ENCODE measurements at regions not wholly inside any gene's neighbourhood (a gene's known extent, or its start where the extent isn't known, plus 50 kb on each side); places are given as distances from the start of the nearest gene placed in this dataset.

DNA sequence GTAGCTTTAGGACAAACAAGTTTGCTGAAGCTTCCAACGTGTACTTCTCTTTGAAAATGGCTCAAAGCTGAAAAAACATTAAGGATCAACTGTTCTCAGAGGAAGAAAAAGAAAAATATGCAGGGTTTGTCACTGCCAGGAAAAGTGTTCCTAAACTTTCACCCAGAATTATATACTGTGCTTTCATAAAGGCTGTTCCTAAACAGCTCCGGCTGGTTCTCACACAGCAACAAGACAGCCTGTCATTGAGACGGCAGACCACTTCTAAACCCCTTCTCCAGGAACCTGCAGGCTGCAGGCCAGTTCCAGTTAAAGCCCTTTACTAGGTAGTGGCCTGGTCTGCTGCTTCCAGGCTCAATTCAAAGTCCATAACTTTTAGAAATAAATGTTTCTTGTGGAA lies 97.4 kb upstream of the SOX4 start:
- Histone ChIP-seq H2AFZ (ENCODE audit: insufficient read depth, low read length, poor library complexity) (no peak overlapping the region), H2AK5ac (ENCODE audit: low read length) (no peak overlapping the region), H2BK12ac (ENCODE audit: low read length) (no peak overlapping the region), H3K14ac (ENCODE audit: low read length) (no peak overlapping the region), H4K8ac (ENCODE audit: low read depth, low read length) (no peak overlapping the region), H3K4me3 (ENCODE audit: low read depth, low read length) (no peak overlapping the region), H4K91ac (ENCODE audit: low read depth, low read length) (no peak overlapping the region), H2BK120ac (ENCODE audit: insufficient read depth, low read length, poor library complexity) (no peak overlapping the region), H3K36me3 (ENCODE audit: control insufficient read depth in 1 of 2, insufficient read depth in 2 of 2, low read length in 2 of 2) (no peaks in the 10 kb centered on the region), H3K79me2 (ENCODE audit: control insufficient read depth, insufficient read depth, low read length, poor library complexity) (no peaks in the 10 kb centered on the region), H3K4me1 (ENCODE audit: control insufficient read depth in 1 of 2, insufficient read depth in 2 of 2, low read length in 2 of 2) (no peaks in the 10 kb centered on the region), H2BK5ac (ENCODE audit: low read depth, low read length, poor library complexity) (no peak overlapping the region), H3K27me3 (ENCODE audit: insufficient read depth, low read length) (no peaks in the 10 kb centered on the region), H3K4me2 (ENCODE audit: low read length) (no peak overlapping the region), H3K9me3 (ENCODE audit: insufficient read depth, low read depth, low read length) (peaks cover 3% of the 10 kb centered on the region), H3K27ac (ENCODE audit: low read depth, low read length) (no peak overlapping the region), H4K12ac (ENCODE audit: low read depth, low read length) (no peak overlapping the region), H3K4ac (ENCODE audit: low read depth, low read length) (no peak overlapping the region), H3K79me1 (ENCODE audit: low read length) (no peaks in the 10 kb centered on the region), H3K23ac (ENCODE audit: low read length) (no peak overlapping the region), H3K9ac (ENCODE audit: low read length) (no peak overlapping the region), H3K18ac (ENCODE audit: low read length) (no peak overlapping the region)
- no peak for DNase-seq
- WGBS (ENCODE audit: extremely low coverage, insufficient coverage, insufficient read length): no CpG with 5 or more reads among the region's 3 CpGs

DNA sequence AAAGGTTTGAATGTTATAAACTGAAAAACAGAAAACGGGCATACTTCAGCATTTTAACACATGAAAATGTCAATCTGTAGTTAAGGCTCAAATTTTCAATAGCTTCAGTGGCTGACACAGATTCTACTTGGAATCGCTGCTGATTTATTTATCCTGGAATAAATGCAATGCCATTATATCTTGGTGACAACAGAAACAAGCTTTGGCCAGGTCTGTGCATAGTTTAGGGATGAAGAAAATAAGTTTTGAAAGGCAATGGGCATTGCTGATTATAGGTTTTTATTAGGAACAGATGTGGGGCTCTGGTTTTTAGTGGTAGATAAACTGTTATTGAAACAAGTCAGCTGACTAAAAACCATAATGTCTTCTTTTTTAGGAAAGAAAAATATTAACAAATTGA lies 96.8 kb upstream of the SOX4 start:
- Histone ChIP-seq H3K27me3 (ENCODE audit: insufficient read depth, low read length) (no peaks in the 10 kb centered on the region), H3K27ac (ENCODE audit: low read depth, low read length) (no peak overlapping the region), H3K9ac (ENCODE audit: low read length) (no peak overlapping the region), H2AFZ (ENCODE audit: insufficient read depth, low read length, poor library complexity) (no peak overlapping the region), H2BK120ac (ENCODE audit: insufficient read depth, low read length, poor library complexity) (no peak overlapping the region), H3K18ac (ENCODE audit: low read length) (no peak overlapping the region), H4K8ac (ENCODE audit: low read depth, low read length) (no peak overlapping the region), H4K12ac (ENCODE audit: low read depth, low read length) (no peak overlapping the region), H3K14ac (ENCODE audit: low read length) (no peak overlapping the region), H3K4me1 (ENCODE audit: control insufficient read depth in 1 of 2, insufficient read depth in 2 of 2, low read length in 2 of 2) (no peaks in the 10 kb centered on the region), H3K79me2 (ENCODE audit: control insufficient read depth, insufficient read depth, low read length, poor library complexity) (no peaks in the 10 kb centered on the region), H3K9me3 (ENCODE audit: insufficient read depth, low read depth, low read length) (peaks cover 3% of the 10 kb centered on the region), H3K4me2 (ENCODE audit: low read length) (no peak overlapping the region), H3K4ac (ENCODE audit: low read depth, low read length) (no peak overlapping the region), H3K4me3 (ENCODE audit: low read depth, low read length) (no peak overlapping the region), H2BK5ac (ENCODE audit: low read depth, low read length, poor library complexity) (no peak overlapping the region), H3K23ac (ENCODE audit: low read length) (no peak overlapping the region), H4K91ac (ENCODE audit: low read depth, low read length) (no peak overlapping the region), H2AK5ac (ENCODE audit: low read length) (no peak overlapping the region), H3K79me1 (ENCODE audit: low read length) (no peaks in the 10 kb centered on the region), H3K36me3 (ENCODE audit: control insufficient read depth in 1 of 2, insufficient read depth in 2 of 2, low read length in 2 of 2) (no peaks in the 10 kb centered on the region), H2BK12ac (ENCODE audit: low read length) (no peak overlapping the region)
- no peak for DNase-seq
- no CpG with 5 or more reads among the region's 2 CpGs for WGBS (ENCODE audit: extremely low coverage, insufficient coverage, insufficient read length)

DNA sequence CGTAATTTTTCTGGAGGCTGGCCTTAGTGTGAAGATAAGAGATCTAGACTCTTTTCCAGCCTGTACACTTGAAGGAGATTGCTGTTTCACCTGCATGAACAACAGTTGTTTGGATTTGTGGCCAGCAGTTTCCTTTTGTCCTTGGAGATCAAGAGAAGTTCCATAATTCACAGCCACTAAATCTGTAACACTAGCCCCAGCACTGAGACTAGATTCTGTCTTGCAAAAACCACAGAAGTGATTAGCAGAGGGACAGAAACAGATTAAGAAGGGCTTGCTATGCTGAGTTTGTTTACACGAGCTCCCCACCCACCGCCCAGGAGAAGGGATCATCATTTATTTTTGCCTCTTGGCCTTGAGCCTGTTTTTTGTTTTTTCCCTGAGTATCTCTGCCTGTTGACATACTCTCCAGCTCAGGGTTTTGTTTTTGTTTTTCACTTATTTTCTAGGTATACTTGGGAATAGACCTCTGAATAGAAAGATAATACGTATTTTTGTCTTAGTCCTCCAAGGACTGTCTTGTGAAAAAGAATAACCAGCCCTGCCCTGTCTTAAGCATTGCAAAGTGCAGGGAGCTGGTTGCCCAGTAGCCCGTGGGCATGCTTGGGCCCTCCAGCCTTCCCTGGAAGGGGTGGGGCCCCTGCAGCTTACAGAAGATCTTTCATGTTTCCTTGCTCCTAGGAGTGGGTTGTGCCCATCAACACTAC lies 93.1 kb upstream of the SOX4 start:
- no peaks in the 10 kb centered on the region for H3K79me1 ChIP-seq (ENCODE audit: low read length)
- no peak overlapping the region for H2BK12ac ChIP-seq (ENCODE audit: low read length)
- H3K9ac ChIP-seq (ENCODE audit: low read length): no peak overlapping the region
- H3K27ac ChIP-seq (ENCODE audit: low read depth, low read length): no peak overlapping the region
- no CpG with 5 or more reads among the region's 5 CpGs for WGBS (ENCODE audit: extremely low coverage, insufficient coverage, insufficient read length)
- no peak overlapping the region for H3K4me2 ChIP-seq (ENCODE audit: low read length)
- H3K4me3 ChIP-seq (ENCODE audit: low read depth, low read length): no peak overlapping the region
- H4K8ac ChIP-seq (ENCODE audit: low read depth, low read length): no peak overlapping the region
- no peaks in the 10 kb centered on the region for H3K9me3 ChIP-seq (ENCODE audit: insufficient read depth, low read depth, low read length)
- no peak overlapping the region for H2AK5ac ChIP-seq (ENCODE audit: low read length)
- no peak overlapping the region for H3K18ac ChIP-seq (ENCODE audit: low read length)
- no peak overlapping the region for H2AFZ ChIP-seq (ENCODE audit: insufficient read depth, low read length, poor library complexity)
- no peak overlapping the region for H2BK120ac ChIP-seq (ENCODE audit: insufficient read depth, low read length, poor library complexity)
- no peak overlapping the region for H3K23ac ChIP-seq (ENCODE audit: low read length)
- H4K91ac ChIP-seq (ENCODE audit: low read depth, low read length): no peak overlapping the region
- H3K4ac ChIP-seq (ENCODE audit: low read depth, low read length): no peak overlapping the region
- no peaks in the 10 kb centered on the region for H3K36me3 ChIP-seq (ENCODE audit: control insufficient read depth in 1 of 2, insufficient read depth in 2 of 2, low read length in 2 of 2)
- DNase-seq: no peak
- no peak overlapping the region for H3K14ac ChIP-seq (ENCODE audit: low read length)
- H3K27me3 ChIP-seq (ENCODE audit: insufficient read depth, low read length): no peaks in the 10 kb centered on the region
- H2BK5ac ChIP-seq (ENCODE audit: low read depth, low read length, poor library complexity): no peak overlapping the region
- no peaks in the 10 kb centered on the region for H3K79me2 ChIP-seq (ENCODE audit: control insufficient read depth, insufficient read depth, low read length, poor library complexity)
- no peak overlapping the region for H4K12ac ChIP-seq (ENCODE audit: low read depth, low read length)
- H3K4me1 ChIP-seq (ENCODE audit: control insufficient read depth in 1 of 2, insufficient read depth in 2 of 2, low read length in 2 of 2): peaks cover 0 to under 1% of the 10 kb centered on the region in 2 experiments

DNA sequence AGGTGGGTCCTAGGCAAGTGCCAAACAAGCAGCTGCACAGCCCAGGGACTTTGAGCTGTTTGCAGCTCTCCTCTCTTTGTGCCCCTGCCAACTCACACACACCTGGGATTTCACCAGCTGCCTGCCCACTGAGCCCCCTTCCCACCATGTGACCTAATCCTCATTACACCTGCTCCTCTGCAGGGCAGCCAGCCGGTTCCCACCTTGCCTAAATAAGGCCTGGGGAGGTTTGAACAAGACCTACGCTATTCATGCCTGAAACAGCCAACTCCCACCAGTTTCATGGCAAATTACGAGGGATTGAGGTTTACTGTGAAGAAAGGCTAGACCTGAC lies 92.6 kb upstream of the SOX4 start:
- Histone ChIP-seq H3K4me3 (ENCODE audit: low read depth, low read length) (no peak overlapping the region), H3K27ac (ENCODE audit: low read depth, low read length) (no peak overlapping the region), H2BK120ac (ENCODE audit: insufficient read depth, low read length, poor library complexity) (no peak overlapping the region), H4K8ac (ENCODE audit: low read depth, low read length) (no peak overlapping the region), H3K36me3 (ENCODE audit: control insufficient read depth in 1 of 2, insufficient read depth in 2 of 2, low read length in 2 of 2) (no peaks in the 10 kb centered on the region), H3K4me2 (ENCODE audit: low read length) (no peak overlapping the region), H4K12ac (ENCODE audit: low read depth, low read length) (no peak overlapping the region), H3K4ac (ENCODE audit: low read depth, low read length) (no peak overlapping the region), H2BK12ac (ENCODE audit: low read length) (no peak overlapping the region), H3K14ac (ENCODE audit: low read length) (no peak overlapping the region), H2BK5ac (ENCODE audit: low read depth, low read length, poor library complexity) (no peak overlapping the region), H3K9ac (ENCODE audit: low read length) (no peak overlapping the region), H3K18ac (ENCODE audit: low read length) (no peak overlapping the region), H2AFZ (ENCODE audit: insufficient read depth, low read length, poor library complexity) (no peak overlapping the region), H2AK5ac (ENCODE audit: low read length) (no peak overlapping the region), H3K27me3 (ENCODE audit: insufficient read depth, low read length) (no peaks in the 10 kb centered on the region), H3K9me3 (ENCODE audit: insufficient read depth, low read depth, low read length) (no peaks in the 10 kb centered on the region), H3K79me1 (ENCODE audit: low read length) (no peaks in the 10 kb centered on the region), H4K91ac (ENCODE audit: low read depth, low read length) (no peak overlapping the region), H3K23ac (ENCODE audit: low read length) (no peak overlapping the region), H3K79me2 (ENCODE audit: control insufficient read depth, insufficient read depth, low read length, poor library complexity) (no peaks in the 10 kb centered on the region), H3K4me1 (ENCODE audit: control insufficient read depth in 1 of 2, insufficient read depth in 2 of 2, low read length in 2 of 2) (peaks cover 0 to 2% of the 10 kb centered on the region in 2 experiments)
- DNase-seq: no peak
- no CpG with 5 or more reads among the region's 3 CpGs for WGBS (ENCODE audit: extremely low coverage, insufficient coverage, insufficient read length)
